Tibial artery (tissue), 4 donors: ENCODE measurements at regions not wholly inside any gene's neighbourhood (a gene's known extent, or its start where the extent isn't known, plus 50 kb on each side); places are given as distances from the start of the nearest gene placed in this dataset.

Experiments used
- DNase-seq, 2 donors: peaks; one replicate each; pipeline ENCODE4 v3.0.0-alpha.2; 2019
- H3K27ac ChIP-seq, 2 donors: fragments of 200-600 bp; sonication (generic) in 1 of 2; 1 replicate in 1 of 2; 2 replicates in 1 of 2; pipeline ENCODE4 v1.5.1; 2018 to 2019; ENCODE audit warnings: mild to moderate bottlenecking in 1 of 2
- H3K27me3 ChIP-seq, 2 donors: fragments of 200-600 bp; sonication (generic) in 1 of 2; one replicate each; pipeline versions ENCODE4 v1.5.1 to v1.6.0; 2016 to 2019
- H3K36me3 ChIP-seq, 3 donors: fragments of 200-600 bp; sonication (generic) in 2 of 3; one replicate each; pipeline ENCODE4 v1.5.1; 2016 to 2019; ENCODE audit warnings: mild to moderate bottlenecking in 2 of 3
- H3K4me1 ChIP-seq, 4 donors: fragments of 200-600 bp; sonication (generic) in 2 of 4; 1 replicate in 3 of 4; 2 replicates in 1 of 4; pipeline ENCODE4 v1.5.1; 2016 to 2019
- H3K4me3 ChIP-seq, 2 donors: fragments of 200-600 bp; sonication (generic) in 1 of 2; 1 replicate in 1 of 2; 2 replicates in 1 of 2; pipeline ENCODE4 v1.5.1; 2018 to 2019; ENCODE audit warnings: mild to moderate bottlenecking in 2 of 2
- H3K9me3 ChIP-seq, 3 donors: fragments of 200-600 bp; sonication (generic) in 1 of 3; one replicate each; pipeline ENCODE4 v1.5.1; 2016 to 2019
- CTCF ChIP-seq, 2 experiments: fragments of 200-600 bp in 1 of 2; fragments of 450-650 bp in 1 of 2; IDR thresholded peaks; one replicate each; pipeline ENCODE4 v1.5.1; 2017 to 2019; ENCODE audit warnings: antibody characterized with exemption in 2 of 2, mild to moderate bottlenecking in 1 of 2, moderate library complexity in 1 of 2
- intact Hi-C: fragments of 100-400 bp; cut with DNase I; formaldehyde crosslinking; loops from one replicate; pipeline ENCODE4 v1.15.0; 2023; ENCODE audit warnings: low total_unique reads

DNA sequence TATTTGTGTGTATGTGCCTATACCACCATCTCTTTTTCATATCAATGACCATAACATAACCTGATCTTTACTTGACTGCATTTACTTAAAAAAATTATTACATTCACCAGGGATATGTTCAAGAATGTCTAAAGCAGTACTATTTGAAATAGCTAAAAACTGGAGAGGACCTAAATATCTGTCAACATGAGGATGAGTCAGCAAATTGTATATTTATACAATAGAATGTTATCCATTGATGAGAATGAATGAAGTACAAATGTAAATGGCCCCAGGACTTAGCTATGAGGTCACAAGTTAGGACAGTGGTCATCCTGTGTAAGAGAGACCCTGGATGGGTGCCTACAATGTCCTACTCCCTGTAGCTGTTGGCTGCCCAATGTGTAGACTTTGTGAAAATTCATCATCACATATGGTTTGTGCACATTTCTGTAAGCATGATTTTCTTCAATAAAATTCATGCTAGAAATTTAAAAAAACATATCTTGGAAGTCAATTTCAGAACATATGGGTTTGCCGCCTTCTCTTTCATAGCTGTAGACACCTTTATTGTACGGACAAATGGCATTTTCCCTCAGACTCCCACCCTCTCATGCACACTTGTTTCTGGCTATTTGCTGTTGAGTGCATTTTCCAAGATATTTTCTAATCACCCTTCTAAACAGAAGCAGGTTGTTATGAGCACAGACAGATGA, 202.4 kb downstream of the CDH26 start:
- H3K4me1 ChIP-seq: no peaks in the 10 kb centered on the region
- H3K4me3 ChIP-seq: no peak overlapping the region
- intact Hi-C loops: no loop called here
- no peaks in the 10 kb centered on the region for H3K36me3 ChIP-seq
- DNase-seq: no peak
- H3K9me3 ChIP-seq: peaks cover 0 to 6% (median 0%) of the 10 kb centered on the region in 3 donors
- no peak overlapping the region for H3K27ac ChIP-seq
- no peak for TF ChIP-seq CTCF (IDR thresholded peaks at IDR 0.05)
- H3K27me3 ChIP-seq: no peaks in the 10 kb centered on the region

GRCh38 chr20:60167812-60168211, 209.6 kb downstream of the CDH26 start:
- Histone ChIP-seq H3K36me3 (no peaks in the 10 kb centered on the region), H3K4me1 (no peaks in the 10 kb centered on the region), H3K27me3 (no peaks in the 10 kb centered on the region), H3K27ac (no peak overlapping the region), H3K9me3 (no peaks in the 10 kb centered on the region), H3K4me3 (no peak overlapping the region)
- no peak for TF ChIP-seq CTCF (IDR thresholded peaks at IDR 0.05)
- intact Hi-C loops: no loop called here
- DNase-seq: no peak

DNA sequence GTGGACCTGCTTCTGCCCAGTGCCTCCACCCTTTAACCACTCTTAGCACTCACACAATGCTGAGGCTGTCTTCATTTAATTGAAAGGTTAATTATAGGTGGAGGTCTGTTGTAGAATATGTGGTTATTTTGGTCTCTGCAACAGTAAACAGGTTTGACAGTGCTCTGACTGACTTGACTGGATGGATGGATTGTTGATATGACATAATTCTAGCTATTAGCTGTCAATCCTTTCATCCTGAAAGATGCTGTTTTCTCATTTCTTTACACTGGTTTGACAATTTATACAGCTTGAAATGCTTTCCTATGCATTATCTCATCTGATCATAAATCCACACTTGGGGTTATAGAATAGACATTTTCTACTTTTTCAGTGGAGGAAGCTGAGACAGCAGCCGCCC, 210.7 kb downstream of the CDH26 start:
- intact Hi-C loops: no loop called here
- H3K36me3 ChIP-seq: no peaks in the 10 kb centered on the region
- H3K4me3 ChIP-seq: no peak overlapping the region
- H3K4me1 ChIP-seq: no peaks in the 10 kb centered on the region
- H3K27me3 ChIP-seq: no peaks in the 10 kb centered on the region
- no peak for TF ChIP-seq CTCF (IDR thresholded peaks at IDR 0.05)
- no peak overlapping the region for H3K27ac ChIP-seq
- no peaks in the 10 kb centered on the region for H3K9me3 ChIP-seq
- no peak for DNase-seq

- Histone ChIP-seq H3K4me1 (no peaks in the 10 kb centered on the region), H3K36me3 (no peaks in the 10 kb centered on the region), H3K27ac (no peak overlapping the region), H3K9me3 (no peaks in the 10 kb centered on the region), H3K27me3 (no peaks in the 10 kb centered on the region), H3K4me3 (no peak overlapping the region)
- DNase-seq: no peak
- intact Hi-C loops: no loop called here
- TF ChIP-seq CTCF (IDR thresholded peaks at IDR 0.05): no peak
Measured at GRCh38 chr20:60170116-60170515, 211.9 kb downstream of the CDH26 start.

DNA sequence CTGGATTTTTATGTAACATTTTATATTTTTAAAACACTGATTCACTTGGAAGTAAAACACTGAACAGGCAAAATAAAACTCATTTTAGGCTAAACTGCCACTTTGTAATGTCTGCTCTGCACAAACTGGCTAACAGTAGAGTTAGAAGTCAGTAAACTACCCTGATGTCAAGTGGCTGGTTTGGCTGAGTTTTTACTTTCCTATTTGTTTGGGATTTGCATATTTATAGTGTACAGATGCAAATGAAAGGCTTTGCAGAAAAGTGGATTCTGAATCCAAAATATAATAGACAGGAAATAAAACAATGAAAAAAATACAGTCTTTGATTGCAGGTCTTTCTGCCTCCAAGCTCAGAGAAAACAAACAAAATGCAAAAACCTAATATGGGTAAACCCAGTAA, 213.1 kb downstream of the CDH26 start:
- Histone ChIP-seq H3K27ac (no peak overlapping the region), H3K36me3 (no peaks in the 10 kb centered on the region), H3K9me3 (no peaks in the 10 kb centered on the region), H3K27me3 (no peaks in the 10 kb centered on the region), H3K4me3 (no peak overlapping the region), H3K4me1 (no peaks in the 10 kb centered on the region)
- intact Hi-C loops: no loop called here
- no peak for DNase-seq
- TF ChIP-seq CTCF (IDR thresholded peaks at IDR 0.05): no peak

DNA sequence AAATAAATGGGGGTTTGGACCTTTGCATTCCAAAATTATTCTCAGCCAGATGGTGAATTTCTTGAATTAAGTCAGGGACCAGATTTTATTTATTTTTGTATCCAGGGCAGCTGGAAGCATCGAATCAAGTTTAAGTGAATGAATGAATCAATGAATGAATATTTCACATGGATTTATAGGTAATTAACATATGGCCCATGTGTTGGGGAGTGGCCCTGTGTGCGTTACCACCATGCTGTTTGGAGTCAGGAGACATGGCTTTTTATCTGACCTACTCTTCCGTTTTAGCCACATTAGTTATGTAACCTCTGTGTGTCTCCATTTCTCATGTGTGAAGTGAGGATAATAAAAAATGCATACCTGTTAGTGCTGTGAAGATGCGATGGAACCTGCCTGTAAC, 213.5 kb downstream of the CDH26 start:
- H3K9me3 ChIP-seq: no peaks in the 10 kb centered on the region
- intact Hi-C loops: no loop called here
- DNase-seq: no peak

More for the DNA sequence above, 213.5 kb downstream of the CDH26 start:
- Histone ChIP-seq H3K36me3 (no peaks in the 10 kb centered on the region), H3K27ac (no peak overlapping the region), H3K27me3 (no peaks in the 10 kb centered on the region), H3K4me3 (no peak overlapping the region), H3K4me1 (no peaks in the 10 kb centered on the region)
- no peak for TF ChIP-seq CTCF (IDR thresholded peaks at IDR 0.05)
